ENCODE measurements at regions not wholly inside any gene's neighbourhood (a gene's known extent, or its start where the extent isn't known, plus 50 kb on each side); places are given as distances from the start of the nearest gene placed in this dataset.

DNA sequence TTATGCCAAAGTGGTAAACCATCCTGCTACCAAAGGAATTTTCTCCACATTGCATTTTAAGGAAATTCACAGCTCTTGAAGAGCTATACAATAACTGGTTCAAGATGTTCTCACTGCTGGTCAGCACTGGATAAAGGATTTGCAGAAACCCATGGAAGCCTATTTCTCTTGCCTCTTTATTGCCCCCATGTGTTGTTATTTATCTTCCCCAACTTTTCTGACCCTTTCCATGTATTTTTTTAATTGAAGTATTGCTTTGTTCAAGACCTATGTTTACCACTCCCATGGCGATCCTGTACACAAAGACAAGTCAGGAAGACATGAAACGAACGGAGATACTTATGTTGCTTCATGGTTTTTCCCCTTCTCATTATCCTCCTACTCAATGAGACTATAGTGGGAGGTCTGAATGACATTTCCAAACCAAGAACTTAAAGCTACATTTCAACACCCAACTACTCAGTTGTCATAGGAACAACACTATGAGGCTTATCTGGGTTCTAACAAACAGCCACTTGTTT is 566.4 kb upstream of the DIPK2B start:
- TF ChIP-seq, protein P1, sequence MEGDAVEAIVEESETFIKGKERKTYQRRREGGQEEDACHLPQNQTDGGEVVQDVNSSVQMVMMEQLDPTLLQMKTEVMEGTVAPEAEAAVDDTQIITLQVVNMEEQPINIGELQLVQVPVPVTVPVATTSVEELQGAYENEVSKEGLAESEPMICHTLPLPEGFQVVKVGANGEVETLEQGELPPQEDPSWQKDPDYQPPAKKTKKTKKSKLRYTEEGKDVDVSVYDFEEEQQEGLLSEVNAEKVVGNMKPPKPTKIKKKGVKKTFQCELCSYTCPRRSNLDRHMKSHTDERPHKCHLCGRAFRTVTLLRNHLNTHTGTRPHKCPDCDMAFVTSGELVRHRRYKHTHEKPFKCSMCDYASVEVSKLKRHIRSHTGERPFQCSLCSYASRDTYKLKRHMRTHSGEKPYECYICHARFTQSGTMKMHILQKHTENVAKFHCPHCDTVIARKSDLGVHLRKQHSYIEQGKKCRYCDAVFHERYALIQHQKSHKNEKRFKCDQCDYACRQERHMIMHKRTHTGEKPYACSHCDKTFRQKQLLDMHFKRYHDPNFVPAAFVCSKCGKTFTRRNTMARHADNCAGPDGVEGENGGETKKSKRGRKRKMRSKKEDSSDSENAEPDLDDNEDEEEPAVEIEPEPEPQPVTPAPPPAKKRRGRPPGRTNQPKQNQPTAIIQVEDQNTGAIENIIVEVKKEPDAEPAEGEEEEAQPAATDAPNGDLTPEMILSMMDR (IDR thresholded peaks at IDR 0.05): no peak
- TF ChIP-seq POLR2A (IDR thresholded peaks at IDR 0.05): no peak

Measured in thyroid gland (tissue), 4 donors.